ENCODE measurements at regions not wholly inside any gene's neighbourhood (a gene's known extent, or its start where the extent isn't known, plus 50 kb on each side); places are given as distances from the start of the nearest gene placed in this dataset.
A peak's percentile ranks its signal among the peaks of the same experiment; 100 is the strongest.

GRCh38 chr2:64748147-64748546 lies 94.4 kb upstream of the SERTAD2 start:
- TF ChIP-seq CTCF (IDR thresholded peaks at IDR 0.05; ENCODE audit: control extremely low read depth, extremely low read depth) = no peak
- DNase-seq (no peak), ATAC-seq (ENCODE audit: insufficient read depth, low FRiP score) (no peak)
- Histone ChIP-seq H3K27me3 (ENCODE audit: control insufficient read depth in 3 of 3, insufficient read depth in 3 of 3, low read length in 2 of 3) (no peaks in the 10 kb centered on the region), H3K27ac (ENCODE audit: low read depth in 1 of 2, low read length in 1 of 2) (no peak overlapping the region), H3K9me3 (ENCODE audit: control insufficient read depth in 4 of 4, insufficient read depth in 3 of 4, low read length in 3 of 4) (no peaks in the 10 kb centered on the region), H3K36me3 (ENCODE audit: control insufficient read depth in 4 of 4, insufficient read depth in 4 of 4, low read length in 4 of 4) (no peaks in the 10 kb centered on the region), H3K9ac (ENCODE audit: insufficient read depth in 1 of 2, low read length in 2 of 2) (no peak overlapping the region), H3K4me3 (no peak overlapping the region), H3K4me1 (ENCODE audit: control insufficient read depth in 5 of 5, insufficient read depth in 5 of 5, low read length in 5 of 5) (peaks cover 0 to 19% (median 9%) of the 10 kb centered on the region in 5 donors)
- WGBS, 2 donors = 95% methylated on average over 3 of the region's 3 CpGs

- Histone ChIP-seq H3K4me1 (ENCODE audit: control insufficient read depth in 5 of 5, insufficient read depth in 5 of 5, low read length in 5 of 5) (peaks cover 0 to 19% (median 9%) of the 10 kb centered on the region in 5 donors), H3K27ac (ENCODE audit: low read depth in 1 of 2, low read length in 1 of 2) (peak overlapping the region in 1 of 2 donors; percentile 64), H3K27me3 (ENCODE audit: control insufficient read depth in 3 of 3, insufficient read depth in 3 of 3, low read length in 2 of 3) (no peaks in the 10 kb centered on the region), H3K36me3 (ENCODE audit: control insufficient read depth in 4 of 4, insufficient read depth in 4 of 4, low read length in 4 of 4) (no peaks in the 10 kb centered on the region), H3K9me3 (ENCODE audit: control insufficient read depth in 4 of 4, insufficient read depth in 3 of 4, low read length in 3 of 4) (no peaks in the 10 kb centered on the region), H3K9ac (ENCODE audit: insufficient read depth in 1 of 2, low read length in 2 of 2) (peak overlapping the region in 1 of 2 donors; percentile 50), H3K4me3 (no peak overlapping the region)
- no peak for DNase-seq
- no peak for ATAC-seq (ENCODE audit: insufficient read depth, low FRiP score)
- 53 to 68% methylated on average over 2 of the region's 2 CpGs for WGBS, 2 donors
- TF ChIP-seq CTCF (IDR thresholded peaks at IDR 0.05; ENCODE audit: control extremely low read depth, extremely low read depth) = no peak
Measured at GRCh38 chr2:64748561-64748960, 94.8 kb upstream of the SERTAD2 start.

DNA sequence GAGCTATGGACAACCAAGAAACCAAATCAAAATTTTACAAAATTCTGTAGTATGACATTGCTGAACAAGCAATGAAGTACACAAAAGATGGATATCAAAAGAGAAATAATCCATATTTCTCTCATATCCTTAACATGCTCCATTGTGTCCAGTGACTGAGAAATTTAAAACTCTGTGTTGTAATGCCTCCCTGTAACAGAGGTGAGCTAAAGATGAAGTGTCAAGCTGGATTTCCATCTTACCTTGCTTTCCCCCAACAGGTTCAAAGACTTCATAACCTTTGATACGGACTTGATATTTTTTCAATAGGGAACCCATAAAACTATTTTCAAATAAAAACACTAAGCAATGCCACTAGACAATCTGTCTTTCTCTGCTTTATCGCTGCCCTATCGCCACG lies 95.7 kb upstream of the SERTAD2 start:
- ATAC-seq (ENCODE audit: insufficient read depth, low FRiP score) (no peak), DNase-seq (no peak)
- no peaks in the 10 kb centered on the region for H3K9me3 ChIP-seq (ENCODE audit: control insufficient read depth in 4 of 4, insufficient read depth in 3 of 4, low read length in 3 of 4)
- H3K9ac ChIP-seq (ENCODE audit: insufficient read depth in 1 of 2, low read length in 2 of 2) = peak overlapping the region in 1 of 2 donors; percentile 39
- H3K27ac ChIP-seq (ENCODE audit: low read depth in 1 of 2, low read length in 1 of 2) = peak overlapping the region in 1 of 2 donors; percentile 87
- H3K4me3 ChIP-seq = no peak overlapping the region
- no peak for TF ChIP-seq CTCF (IDR thresholded peaks at IDR 0.05; ENCODE audit: control extremely low read depth, extremely low read depth)
- peaks cover 0 to 19% (median 9%) of the 10 kb centered on the region in 5 donors for H3K4me1 ChIP-seq (ENCODE audit: control insufficient read depth in 5 of 5, insufficient read depth in 5 of 5, low read length in 5 of 5)
- H3K27me3 ChIP-seq (ENCODE audit: control insufficient read depth in 3 of 3, insufficient read depth in 3 of 3, low read length in 2 of 3) = no peaks in the 10 kb centered on the region
- no peaks in the 10 kb centered on the region for H3K36me3 ChIP-seq (ENCODE audit: control insufficient read depth in 4 of 4, insufficient read depth in 4 of 4, low read length in 4 of 4)
- WGBS, 2 donors = 30 to 32% methylated on average over 4 of the region's 4 CpGs
